Stomach (tissue), 8 donors: ENCODE measurements at regions not wholly inside any gene's neighbourhood (a gene's known extent, or its start where the extent isn't known, plus 50 kb on each side); places are given as distances from the start of the nearest gene placed in this dataset.

Experiments used
- DNase-seq, 2 donors: peaks; one replicate each; pipeline versions ENCODE4 v3.0.0 to v3.0.0-alpha.2; 2013 to 2019
- H3K27ac ChIP-seq, 5 donors: fragments of 200-600 bp in 4 of 5; sonication (generic) in 4 of 5; one replicate each; pipeline ENCODE4 v1.5.1; 2013 to 2019; ENCODE audit warnings: mild to moderate bottlenecking in 1 of 5, moderate library complexity in 1 of 5
- H3K27me3 ChIP-seq, 3 donors: fragments of 200-600 bp; sonication (generic); one replicate each; pipeline ENCODE4 v1.5.1; 2017 to 2019; ENCODE audit warnings: mixed run types in 1 of 3
- H3K36me3 ChIP-seq, 4 donors: fragments of 200-600 bp; sonication (generic); 1 replicate in 3 of 4; 2 replicates in 1 of 4; pipeline ENCODE4 v1.5.1; 2016 to 2019
- H3K4me1 ChIP-seq, 4 donors: fragments of 200-600 bp; sonication (generic); one replicate each; pipeline ENCODE4 v1.5.1; 2016 to 2019
- H3K4me3 ChIP-seq, 4 donors: fragments of 200-600 bp; sonication (generic) in 3 of 4; one replicate each; pipeline ENCODE4 v1.5.1; 2016 to 2019; ENCODE audit warnings: mild to moderate bottlenecking in 1 of 4
- H3K9me3 ChIP-seq, 4 donors: fragments of 200-600 bp; sonication (generic); one replicate each; pipeline ENCODE4 v1.5.1; 2016 to 2019
- CTCF ChIP-seq, 7 experiments: fragments of 450-650 bp in 4 of 7; fragments of 200-600 bp in 3 of 7; sonication (generic) in 3 of 7; IDR thresholded peaks; one replicate each; pipeline ENCODE4 v1.5.1; 2016 to 2019; ENCODE audit warnings: antibody characterized with exemption in 7 of 7, control low read depth in 2 of 7, mild to moderate bottlenecking in 1 of 7
- EP300 ChIP-seq: sonication (generic); formaldehyde crosslinking; IDR thresholded peaks from one replicate; pipeline ENCODE4 v1.6.1; 2017; ENCODE audit warnings: antibody characterized with exemption
- POLR2A ChIP-seq, 4 donors: fragments of 450-650 bp; IDR thresholded peaks; one replicate each; pipeline ENCODE4 v1.6.1; 2016; ENCODE audit warnings: antibody characterized with exemption in 4 of 4, control low read depth in 2 of 4, mild to moderate bottlenecking in 1 of 4, moderate library complexity in 1 of 4
- POLR2AphosphoS5 ChIP-seq, 3 donors: sonication (generic); formaldehyde crosslinking; IDR thresholded peaks; one replicate each; pipeline ENCODE4 v1.6.1; 2016; ENCODE audit warnings: antibody characterized with exemption in 3 of 3
- WGBS, 5 donors: extraction: QIAGEN DNeasy Blood & Tissue Kit in 3 of 5; methylation state at CpG; one replicate each; pipeline versions ENCODE4 v1.1.5 to v1.1.7; 2013 to 2018; 5-methylcytosine and 5-hydroxymethylcytosine counted together
- intact Hi-C: fragments of 100-400 bp; cut with DNase I; formaldehyde crosslinking; loops from one replicate; pipeline ENCODE4 v1.15.1; 2023; ENCODE audit warnings: low total_unique reads
- donor health status: healthy with polysubstance abuse.
- donor health status: Bipolar disorder and iron deficiency.
- donor health status: healthy.

- Histone ChIP-seq H3K36me3 (no peaks in the 10 kb centered on the region), H3K27ac (no peak overlapping the region), H3K27me3 (no peaks in the 10 kb centered on the region), H3K9me3 (peaks cover 0 to 3% (median 0%) of the 10 kb centered on the region in 4 donors), H3K4me1 (no peaks in the 10 kb centered on the region), H3K4me3 (no peak overlapping the region)
- intact Hi-C loops = no loop called here
- WGBS, 5 donors = 80 to 90% (median 86%) methylated on average over 6 of the region's 6 CpGs
- no peak for DNase-seq
- TF ChIP-seq CTCF (IDR thresholded peaks at IDR 0.05) (no peak), POLR2A (IDR thresholded peaks at IDR 0.05) (no peak), EP300 (no peak), POLR2AphosphoS5 (IDR thresholded peaks at IDR 0.05) (no peak)
These were observed 770.1 kb upstream of the CELF2 start for GRCh38 chr10:10247585-10247984.

- WGBS, 5 donors = 54 to 75% (median 63%) methylated on average over 3 of the region's 3 CpGs
- no peak for DNase-seq
- Histone ChIP-seq H3K36me3 (no peaks in the 10 kb centered on the region), H3K4me3 (no peak overlapping the region), H3K4me1 (no peaks in the 10 kb centered on the region), H3K27ac (no peak overlapping the region), H3K27me3 (no peaks in the 10 kb centered on the region), H3K9me3 (peaks cover 0 to 15% (median 6%) of the 10 kb centered on the region in 4 donors)
- TF ChIP-seq CTCF (IDR thresholded peaks at IDR 0.05) (no peak), EP300 (no peak)
- intact Hi-C loops = no loop called here
These were observed 760.8 kb upstream of the CELF2 start for GRCh38 chr10:10256860-10257259.

- TF ChIP-seq CTCF (IDR thresholded peaks at IDR 0.05) (no peak), POLR2A (IDR thresholded peaks at IDR 0.05) (no peak), POLR2AphosphoS5 (IDR thresholded peaks at IDR 0.05) (no peak), EP300 (no peak)
- Histone ChIP-seq H3K27ac (no peak overlapping the region), H3K27me3 (no peaks in the 10 kb centered on the region), H3K9me3 (peaks cover 0 to 15% (median 6%) of the 10 kb centered on the region in 4 donors), H3K4me1 (no peaks in the 10 kb centered on the region), H3K4me3 (no peak overlapping the region), H3K36me3 (no peaks in the 10 kb centered on the region)
- intact Hi-C loops = no loop called here
- WGBS, 5 donors = 87 to 93% (median 88%) methylated on average over 4 of the region's 4 CpGs
- no peak for DNase-seq
These were observed 758.7 kb upstream of the CELF2 start for GRCh38 chr10:10259013-10259412.

- 50 to 69% (median 63%) methylated on average over 8 of the region's 8 CpGs for WGBS, 5 donors
- intact Hi-C loops = no loop called here
- no peaks in the 10 kb centered on the region for H3K27me3 ChIP-seq
- H3K9me3 ChIP-seq = no peaks in the 10 kb centered on the region
- H3K27ac ChIP-seq = no peak overlapping the region
- no peaks in the 10 kb centered on the region for H3K4me1 ChIP-seq
- peak in 1 of 2 donors; percentile 36 for DNase-seq
- H3K4me3 ChIP-seq = no peak overlapping the region
- no peaks in the 10 kb centered on the region for H3K36me3 ChIP-seq
- no peak for TF ChIP-seq POLR2A (IDR thresholded peaks at IDR 0.05)
- no peak for TF ChIP-seq CTCF (IDR thresholded peaks at IDR 0.05)
- no peak for TF ChIP-seq EP300
- no peak for TF ChIP-seq POLR2AphosphoS5 (IDR thresholded peaks at IDR 0.05)
These were observed 747.3 kb upstream of the CELF2 start for GRCh38 chr10:10270126-10271050.
